ENCODE measurements at regions not wholly inside any gene's neighbourhood (a gene's known extent, or its start where the extent isn't known, plus 50 kb on each side); places are given as distances from the start of the nearest gene placed in this dataset.
"Not testable (repeated sequence)": the region's sequence is repeated elsewhere in the genome, so short reads cannot be mapped to it uniquely, and the experiment has no call there.

DNA sequence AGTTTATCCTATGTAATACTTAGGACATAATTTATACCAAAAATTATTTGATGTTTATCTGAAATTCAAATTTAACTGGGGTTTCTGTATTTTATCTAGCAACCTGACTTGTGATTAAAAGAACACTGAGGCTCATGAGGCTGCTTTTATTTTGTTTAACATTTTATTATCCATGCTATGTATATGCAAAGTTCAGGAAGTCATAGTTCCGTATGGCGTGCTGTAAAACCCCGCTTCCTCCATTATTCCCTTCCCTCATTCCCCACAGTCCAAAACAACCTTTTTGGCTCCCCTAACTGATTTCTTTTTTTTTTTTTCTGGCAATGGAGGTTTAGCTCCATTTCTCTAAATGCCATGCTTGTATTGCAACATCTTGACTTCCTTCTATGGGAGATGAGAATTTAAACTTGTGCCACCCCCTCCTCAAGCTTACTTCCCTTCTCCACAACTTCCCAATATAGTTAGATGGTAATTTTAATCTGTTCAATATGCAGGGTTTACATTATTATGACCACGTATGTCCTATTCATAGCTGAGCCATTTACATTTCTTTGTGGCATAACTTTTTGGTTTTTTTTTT lies 138.0 kb upstream of the DNAH14 start:
- no peak for DNase-seq

DNA sequence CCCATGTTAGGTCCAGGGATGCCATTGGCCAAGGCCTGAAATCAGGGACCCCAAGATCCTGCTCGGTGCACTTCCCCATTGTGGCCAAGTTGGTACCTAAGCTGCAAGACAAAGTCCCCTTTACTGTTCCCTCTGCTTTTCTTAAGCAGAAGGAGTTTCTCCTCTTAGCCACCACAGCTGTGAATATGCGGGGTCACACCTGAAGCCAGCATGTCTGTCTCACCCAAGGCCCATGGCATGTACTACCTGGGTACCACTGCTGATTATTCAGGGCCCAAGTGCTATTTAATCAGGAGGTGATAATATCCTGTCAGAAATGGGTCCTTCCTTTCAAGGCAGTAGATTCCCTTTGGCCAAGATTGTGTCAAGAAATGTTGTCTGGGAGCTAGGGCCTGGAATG lies 133.9 kb upstream of the DNAH14 start:
- DNase-seq: no peak

DNA sequence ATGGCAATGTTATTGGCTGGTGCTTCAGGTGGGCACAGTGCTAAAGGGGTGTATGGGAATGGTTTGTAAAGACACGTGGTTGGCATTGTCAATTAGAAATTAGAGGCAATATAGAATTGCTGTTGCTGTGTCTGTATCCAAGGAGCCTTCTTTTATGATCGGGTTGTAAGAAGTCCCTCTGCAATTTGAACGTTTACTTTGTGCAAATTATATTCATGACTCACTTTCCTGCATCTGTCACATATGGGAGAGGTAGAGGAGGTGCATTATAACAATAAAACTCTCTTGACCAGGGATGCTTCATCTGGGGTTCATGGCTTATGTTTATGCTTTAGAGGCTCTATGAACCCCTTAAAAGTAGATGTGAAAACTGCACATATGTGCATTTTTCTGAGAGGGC lies 130.4 kb upstream of the DNAH14 start:
- DNase-seq: no peak

DNA sequence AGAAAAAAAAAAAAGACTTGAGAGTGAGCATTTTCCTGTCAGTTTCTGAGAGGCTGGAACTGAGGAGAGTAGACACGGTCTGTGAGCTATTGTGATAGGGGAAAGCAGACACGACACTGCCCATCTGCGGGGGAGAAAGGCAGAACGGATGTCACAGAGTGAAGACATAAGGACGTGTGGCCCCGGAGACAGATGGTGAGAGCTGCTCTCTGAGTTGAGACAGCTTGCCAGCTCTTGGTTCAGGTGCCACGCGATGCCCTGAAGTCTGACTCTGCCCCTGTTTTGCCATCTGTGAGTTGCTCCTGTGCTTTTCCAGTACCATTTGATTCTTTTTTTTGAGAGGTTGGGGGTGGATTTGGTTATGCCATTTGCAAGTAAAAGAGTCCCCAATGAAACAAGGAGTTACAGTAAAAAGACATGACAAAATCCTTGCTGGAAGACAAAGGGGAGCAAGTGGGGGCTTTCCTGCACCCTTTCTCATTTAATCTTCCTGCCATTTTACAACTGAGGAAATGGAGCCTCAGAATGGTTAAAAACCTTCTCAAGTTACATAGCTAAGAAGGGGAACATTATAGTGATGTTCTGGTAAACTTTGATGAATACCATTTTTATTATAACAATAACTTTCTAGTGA lies 128.9 kb upstream of the DNAH14 start:
- no peak for DNase-seq

DNA sequence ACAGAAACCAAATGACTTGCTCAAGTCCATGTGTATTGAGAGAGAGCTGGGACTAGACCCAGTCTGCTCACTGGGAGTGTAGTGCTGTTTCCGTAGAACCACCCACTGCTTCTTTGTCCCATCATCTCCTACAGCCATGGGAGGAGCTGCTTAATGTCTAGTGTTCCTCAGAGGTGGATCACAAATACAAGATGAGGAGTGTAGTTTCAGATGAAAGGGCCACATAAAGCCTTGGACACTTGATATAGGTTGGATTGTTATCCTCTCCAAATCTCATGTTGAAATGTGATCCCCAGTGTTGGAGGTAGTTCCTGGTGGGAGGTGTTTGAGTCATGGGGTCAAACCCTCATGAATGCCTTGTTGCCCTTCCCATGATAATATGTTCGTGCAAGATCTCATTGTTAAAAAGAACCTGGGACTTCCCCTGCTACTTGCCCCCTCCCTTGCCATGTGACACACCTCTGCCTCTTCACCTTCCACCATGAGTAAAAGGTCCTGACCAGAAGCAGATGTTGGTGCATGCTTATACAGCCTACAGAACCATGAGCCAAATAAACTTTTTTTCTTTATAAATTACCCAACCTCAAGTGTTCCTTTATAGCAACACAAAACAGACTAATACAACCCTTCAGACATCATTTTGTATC lies 127.5 kb upstream of the DNAH14 start:
- no peak for DNase-seq

DNA sequence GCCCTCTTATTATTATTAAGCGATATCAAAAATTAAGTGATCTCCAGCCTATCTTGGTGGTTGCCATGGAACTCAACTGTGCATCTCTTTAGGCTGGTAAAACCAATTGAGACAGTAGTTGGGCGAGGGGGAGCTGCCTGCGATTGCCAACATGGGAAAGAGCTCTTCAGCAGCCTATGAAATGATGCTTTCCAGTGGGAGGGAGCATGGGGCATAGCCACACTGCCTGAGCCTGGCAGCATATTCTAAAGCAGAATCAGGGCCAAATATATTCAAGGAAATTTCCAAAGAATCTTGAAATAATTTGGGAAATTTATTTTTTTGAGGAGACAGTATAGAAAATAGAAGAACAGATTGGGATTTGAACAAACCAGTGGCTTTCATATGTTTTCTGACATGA lies 126.9 kb upstream of the DNAH14 start:
- no peak for DNase-seq

DNA sequence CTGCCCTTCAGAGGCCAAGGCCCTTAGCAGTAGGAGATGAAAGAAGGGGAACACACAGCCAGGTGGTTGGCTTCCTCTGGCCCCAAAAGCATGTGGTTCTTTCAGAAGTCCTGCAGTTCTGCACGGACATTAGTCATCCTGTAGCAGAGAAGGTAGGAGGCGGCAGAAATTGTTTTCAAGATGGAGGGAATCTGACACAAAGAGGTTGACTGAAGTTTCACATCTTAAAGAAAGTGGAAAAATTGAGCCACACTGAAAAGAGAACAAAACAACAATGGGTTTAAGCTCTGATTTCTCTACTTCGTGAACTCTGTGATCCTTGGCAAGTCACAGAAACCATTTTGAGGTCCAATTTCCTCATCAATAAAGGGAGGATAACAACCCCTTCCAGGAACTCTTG lies 125.3 kb upstream of the DNAH14 start:
- no peak for DNase-seq

DNA sequence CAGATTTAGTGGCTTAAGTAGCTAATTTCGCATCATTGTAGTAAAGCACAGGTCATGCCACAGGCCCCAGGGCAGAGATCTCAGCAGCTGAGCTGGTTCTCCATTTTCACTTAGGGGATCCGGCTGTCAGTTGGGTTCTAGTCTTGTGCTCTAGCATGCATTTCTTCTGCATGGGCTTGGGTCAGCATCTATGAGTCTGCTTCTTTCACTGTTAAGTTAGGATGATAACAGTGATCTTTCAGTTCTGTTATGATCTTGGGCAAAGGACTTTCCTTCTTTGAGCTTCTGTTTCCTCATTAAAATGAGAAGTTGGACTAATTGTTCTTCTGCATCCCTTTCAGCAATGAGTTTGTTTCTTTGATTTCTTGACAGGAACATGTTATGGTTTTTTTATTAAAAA lies 123.6 kb upstream of the DNAH14 start:
- DNase-seq: no peak

DNA sequence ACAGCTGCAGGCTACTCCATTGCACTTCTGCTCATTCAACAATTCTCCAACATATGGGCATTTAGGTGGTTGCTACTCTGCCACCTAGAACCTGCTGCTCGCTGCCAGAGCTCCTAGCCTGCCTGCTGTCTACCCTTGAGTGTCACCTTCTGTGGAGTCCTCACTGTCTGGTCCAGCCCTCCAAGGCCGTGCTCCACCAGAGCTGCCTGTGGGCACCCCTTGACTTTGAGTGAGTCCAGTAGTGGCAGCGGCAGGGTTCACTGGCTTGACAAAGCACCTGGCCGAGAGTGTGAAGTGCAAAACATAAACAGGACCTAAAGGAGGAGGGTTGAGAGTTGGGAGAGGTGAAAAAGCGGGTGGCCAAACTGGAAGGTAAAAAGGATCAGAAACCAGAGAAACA lies 120.3 kb upstream of the DNAH14 start:
- no peak for DNase-seq

DNA sequence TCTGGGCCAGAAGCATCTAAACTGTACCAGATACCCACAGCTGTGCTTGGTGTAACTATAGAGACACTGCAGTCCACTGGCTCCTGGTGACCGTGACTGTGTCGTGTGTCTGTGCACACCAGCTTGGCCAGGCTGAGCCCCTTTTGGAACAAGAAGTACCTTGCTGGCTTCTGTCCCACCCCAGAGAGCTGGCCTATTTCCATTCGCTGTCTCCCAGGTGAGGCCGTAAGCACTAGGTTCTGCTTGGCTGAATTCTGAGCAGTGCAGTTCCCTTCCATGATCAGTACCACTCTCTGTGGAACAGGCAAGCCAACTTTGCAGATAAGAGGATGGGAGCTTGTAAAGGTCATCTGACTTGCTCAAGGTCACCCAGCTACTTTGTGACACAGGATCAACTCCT lies 119.9 kb upstream of the DNAH14 start:
- no peak for DNase-seq

DNA sequence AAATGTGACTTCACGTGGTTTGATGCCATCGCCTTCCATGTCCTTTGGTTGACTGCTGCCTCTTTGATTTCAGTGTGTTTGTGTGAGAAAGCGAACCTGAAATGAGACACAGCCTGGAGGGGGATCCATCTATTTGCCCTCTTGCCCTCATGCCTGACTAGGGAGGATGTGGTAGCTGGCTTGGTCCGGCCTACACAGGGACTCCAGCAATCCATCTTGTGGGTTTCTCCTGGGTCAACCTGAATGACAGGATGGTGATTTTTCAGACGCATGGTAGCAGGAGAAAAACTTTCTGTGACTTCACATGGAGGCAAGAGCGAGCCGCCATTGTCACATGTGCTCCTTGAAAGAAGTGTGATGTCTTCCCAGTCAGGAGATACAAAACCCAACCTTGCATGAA lies 117.9 kb upstream of the DNAH14 start:
- DNase-seq: no peak

DNA sequence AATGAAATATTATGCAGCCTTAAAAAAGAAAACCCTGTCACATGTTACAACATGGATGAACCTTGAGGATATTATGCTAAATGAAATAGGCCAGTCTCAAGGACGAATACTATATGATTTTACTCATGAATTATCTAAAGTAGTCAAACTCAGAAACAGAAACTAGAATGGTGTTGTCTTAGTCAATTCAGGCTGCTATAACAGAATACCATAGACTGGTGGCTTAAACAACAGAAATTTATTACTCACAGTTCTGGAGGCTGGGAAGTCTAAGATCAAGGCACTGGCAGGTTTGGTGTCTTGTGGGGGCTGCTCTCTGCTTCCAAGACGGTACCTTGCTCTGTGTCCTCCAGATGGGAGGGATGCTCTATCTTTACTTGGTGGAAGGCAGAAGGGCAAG lies 113.8 kb upstream of the DNAH14 start:
- no peak for DNase-seq

DNA sequence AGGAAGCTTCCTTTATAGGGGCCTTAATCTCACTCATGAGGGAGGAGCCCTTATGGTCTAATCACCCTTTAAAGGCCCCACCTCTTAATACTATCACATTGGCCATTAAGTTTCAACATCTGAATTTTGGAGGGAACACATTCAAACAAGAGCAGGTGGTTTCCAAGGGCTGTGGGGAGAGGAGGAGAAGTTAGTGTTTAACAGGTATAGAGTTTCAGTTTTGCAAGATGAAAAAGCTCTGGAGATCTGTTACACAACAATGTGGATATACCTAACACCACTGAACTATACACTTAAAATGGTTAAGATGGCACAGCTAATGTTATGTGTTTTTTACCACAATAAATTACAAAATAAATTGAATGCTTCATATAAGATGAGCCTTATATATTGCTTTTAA lies 113.4 kb upstream of the DNAH14 start:
- DNase-seq: no peak

DNA sequence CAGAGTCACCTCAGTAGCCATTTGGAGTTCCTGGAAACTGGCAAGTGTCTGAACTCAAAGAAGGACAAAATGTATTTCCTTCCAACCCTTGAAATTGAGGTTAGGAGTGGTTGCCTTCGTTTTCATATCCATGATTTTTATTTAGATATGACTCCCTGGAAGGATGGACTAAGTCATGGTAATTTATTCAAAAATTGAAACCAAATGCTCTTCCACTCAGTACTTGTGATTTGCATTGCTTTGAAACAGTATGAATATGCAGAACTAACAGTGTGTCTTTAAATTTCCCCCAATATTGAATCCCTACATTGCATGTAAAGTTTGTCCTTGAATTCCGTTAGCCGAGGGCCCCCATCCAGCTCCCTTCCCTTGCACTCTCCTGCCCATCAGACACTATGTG lies 112.1 kb upstream of the DNAH14 start:
- no peak for DNase-seq

DNA sequence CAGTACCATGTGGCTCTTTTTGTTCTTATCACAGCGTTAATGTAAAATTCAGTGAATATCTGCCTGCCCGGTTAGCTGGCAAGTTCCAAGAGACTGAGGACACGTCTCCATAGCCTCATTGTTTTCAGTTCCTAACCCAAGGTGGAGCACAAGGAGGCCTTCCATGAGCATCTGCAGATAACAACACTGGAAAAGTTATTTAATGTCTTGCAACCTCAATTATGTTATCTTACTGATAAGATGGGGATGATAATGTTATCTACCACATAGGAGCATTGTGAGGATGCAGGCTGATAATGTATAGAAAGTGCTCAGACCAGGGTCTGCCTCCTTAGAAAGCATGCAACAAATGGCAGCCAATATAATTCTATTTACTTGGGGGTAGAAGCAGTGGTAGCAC lies 109.6 kb upstream of the DNAH14 start:
- no peak for DNase-seq

DNA sequence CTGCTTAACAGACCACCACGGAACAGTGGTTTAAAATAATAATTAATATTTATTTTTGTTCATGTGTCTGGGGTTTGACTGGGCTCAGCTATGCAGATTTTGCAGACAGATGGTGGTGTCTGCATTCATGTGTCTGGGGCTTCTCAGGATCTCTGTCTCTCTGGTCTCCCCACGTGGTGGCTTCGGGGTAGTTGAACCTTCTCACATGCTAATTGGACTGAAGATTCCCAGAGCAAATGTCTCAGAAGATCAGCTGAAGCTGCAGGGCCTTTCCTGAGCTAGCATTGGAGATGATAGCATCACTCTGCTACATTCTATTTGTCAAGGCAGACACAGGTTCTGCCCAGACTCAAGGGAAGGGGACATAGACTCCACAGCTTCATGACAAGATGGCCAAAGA lies 109.1 kb upstream of the DNAH14 start:
- DNase-seq: no peak

DNA sequence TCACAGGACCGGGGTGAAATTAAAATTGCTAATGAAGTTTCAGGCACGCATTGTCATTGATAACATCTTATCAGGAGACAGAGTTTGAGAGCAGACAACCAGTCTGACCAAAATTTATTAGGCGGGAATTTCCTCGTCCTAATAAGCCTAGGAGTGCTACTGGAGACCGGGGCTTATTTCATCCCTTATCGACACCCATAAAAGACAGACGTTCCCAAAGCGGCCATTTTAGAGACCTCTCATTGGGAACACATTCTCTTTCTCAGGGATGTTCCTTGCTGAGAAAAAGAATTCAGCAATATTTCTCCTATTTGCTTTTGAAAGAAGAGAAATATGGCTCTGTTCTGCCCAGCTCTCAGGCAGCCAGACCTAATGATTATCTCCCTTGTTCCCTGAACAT lies 107.7 kb upstream of the DNAH14 start:
- not testable (repeated sequence) for DNase-seq

DNA sequence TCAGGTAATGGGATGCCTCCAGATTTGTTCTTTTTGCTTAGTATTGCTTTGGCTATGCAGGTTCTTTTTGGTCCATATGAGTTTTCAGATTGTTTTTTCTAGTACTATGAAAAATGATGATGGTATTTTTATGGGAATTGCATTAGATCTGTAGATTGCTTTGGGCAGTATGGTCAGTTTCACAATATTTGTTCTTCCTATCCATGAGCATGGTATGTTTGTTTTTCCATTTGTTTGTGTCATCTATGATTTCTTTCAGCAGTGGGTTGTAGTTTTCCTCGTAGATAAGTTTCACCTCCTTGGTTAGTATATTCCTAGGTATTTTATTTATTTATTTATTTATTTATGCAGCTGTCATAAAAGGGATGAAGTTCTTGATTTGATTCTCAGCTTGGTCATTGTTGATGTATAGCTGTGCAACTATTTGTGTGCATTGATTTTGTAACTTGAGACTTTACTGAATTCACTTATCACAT lies 103.9 kb upstream of the DNAH14 start:
- no peak for DNase-seq

DNA sequence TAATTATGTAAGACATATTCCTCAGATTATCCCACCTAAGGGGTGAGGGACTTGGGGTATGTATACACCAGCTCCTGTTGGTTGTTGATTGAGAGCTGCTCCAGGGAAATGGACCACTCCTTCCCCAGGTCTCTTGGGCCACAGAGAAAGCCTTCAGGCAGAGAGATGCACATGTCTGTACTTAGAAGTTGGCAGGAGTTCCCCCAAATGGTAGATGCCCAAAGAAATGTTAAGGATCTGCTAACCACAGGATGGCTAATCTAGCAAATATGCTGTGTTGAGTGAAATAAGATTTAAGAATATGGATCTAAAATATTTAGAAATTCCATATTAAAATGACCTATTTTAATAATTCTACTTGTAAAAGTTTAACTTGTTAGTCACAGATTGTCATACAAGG lies 100.8 kb upstream of the DNAH14 start:
- no peak for DNase-seq

DNA sequence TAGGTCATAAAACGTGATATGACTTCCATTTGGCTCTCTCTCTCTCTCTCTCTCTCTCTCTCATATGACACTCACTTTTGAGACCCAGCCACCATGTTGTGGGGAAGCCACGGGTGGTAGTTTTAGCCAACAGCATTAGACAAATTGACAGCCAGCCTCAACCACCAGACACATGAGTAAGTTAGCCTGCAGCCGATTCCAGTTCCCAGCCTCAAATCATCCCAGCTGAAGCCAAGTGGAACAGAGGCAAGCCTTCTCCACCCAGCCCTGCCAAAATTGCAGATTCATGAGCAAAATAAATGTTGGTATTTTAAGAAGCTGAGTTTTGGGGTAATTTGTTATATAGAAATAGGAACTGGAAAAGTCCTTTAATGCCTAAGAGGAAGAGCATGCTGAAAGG lies 98.0 kb upstream of the DNAH14 start:
- no peak for DNase-seq

DNA sequence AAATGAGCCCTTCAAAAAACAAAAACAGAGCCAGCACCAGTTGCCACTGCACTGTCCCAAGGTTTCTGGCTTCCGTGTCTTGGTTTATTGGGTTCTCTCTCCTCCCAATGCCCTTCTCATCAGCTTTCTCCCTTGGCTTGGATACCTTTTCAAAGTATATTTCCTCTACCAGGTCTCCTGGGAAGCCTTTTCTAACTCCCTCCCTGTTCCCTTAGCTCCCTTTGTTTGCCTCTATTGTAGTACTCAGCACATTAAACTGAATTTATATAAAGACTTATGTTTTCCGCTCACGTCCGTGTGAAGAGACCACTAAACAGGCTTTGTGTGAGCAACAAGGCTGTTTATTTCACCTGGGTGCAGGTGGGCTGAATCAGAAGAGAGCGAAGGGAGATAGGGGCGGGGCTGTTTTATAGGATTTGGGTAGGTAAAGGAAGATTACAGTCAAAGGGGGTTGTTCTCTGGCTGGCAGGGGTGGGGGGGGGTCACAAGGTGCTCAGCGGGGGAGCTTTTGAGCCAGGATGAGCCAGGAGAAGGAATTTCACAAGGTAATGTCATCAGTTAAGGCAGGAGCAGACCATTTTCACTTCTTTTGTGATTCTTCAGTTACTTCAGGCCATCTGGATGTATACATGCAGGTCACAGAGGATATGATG lies 89.7 kb upstream of the DNAH14 start:
- not testable (repeated sequence) for DNase-seq

DNA sequence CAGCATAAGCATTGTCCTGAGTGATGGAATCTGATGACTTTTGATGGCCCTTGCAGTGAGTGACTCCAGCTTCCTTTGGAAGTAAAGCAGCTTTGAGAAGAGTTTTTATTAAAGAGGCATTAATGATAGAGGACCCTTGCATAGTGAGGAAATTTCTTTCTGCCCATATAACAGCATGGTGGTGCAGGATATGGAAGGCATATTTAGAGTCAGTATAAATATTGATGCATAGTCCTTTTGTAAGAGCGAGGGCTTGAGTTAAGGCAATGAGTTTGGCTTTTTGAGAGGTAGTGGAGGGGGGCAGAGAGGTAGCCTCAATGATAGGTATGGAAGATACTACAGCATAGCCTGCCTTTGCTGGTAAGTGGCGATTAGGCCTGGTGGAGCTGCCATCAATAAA lies 87.7 kb upstream of the DNAH14 start:
- DNase-seq: not testable (repeated sequence)

DNA sequence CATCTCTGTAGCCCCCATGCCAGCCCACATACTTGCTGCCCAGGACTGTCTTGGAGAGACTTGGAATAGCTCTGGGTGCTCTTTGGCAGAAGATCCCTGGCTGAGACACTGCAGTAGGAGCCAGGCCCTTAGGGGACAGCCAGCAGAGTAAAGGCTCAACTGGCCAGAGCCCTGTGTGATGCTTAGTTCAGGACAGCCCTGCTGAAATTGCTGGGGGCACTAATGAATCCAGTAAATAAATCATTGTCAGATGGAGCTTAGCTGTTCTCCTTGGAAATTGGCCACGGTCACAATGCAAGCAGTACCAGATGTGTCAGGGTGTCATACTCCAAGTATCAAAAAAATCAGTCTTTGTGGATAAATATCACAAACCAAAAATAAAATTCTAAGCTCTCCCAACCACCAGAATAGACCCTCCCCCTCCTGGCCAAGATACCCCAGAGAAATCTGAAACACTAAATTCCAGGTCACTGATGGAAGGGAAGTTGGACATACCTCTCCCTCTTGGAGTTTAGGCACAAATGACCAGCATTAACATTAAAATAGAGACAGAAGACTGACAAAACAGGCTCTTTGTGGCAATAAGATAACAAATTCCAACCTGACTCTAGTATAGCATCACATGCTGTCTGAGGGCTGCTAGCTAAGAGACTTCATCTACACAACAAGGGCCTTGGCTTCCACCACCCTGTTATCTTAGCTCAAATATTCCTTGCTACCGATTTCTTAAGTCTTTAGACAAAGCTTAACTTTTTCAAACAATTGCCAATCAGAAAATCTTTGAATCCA lies 83.2 kb upstream of the DNAH14 start:
- no peak for DNase-seq

All from NK-92 treated with Interleukin-12 subunit alpha and Interleukin-12 subunit beta, amount 100 ng/mL, for 24 hours (cell line).